ENCODE measurements at regions not wholly inside any gene's neighbourhood (a gene's known extent, or its start where the extent isn't known, plus 50 kb on each side); places are given as distances from the start of the nearest gene placed in this dataset.

DNA sequence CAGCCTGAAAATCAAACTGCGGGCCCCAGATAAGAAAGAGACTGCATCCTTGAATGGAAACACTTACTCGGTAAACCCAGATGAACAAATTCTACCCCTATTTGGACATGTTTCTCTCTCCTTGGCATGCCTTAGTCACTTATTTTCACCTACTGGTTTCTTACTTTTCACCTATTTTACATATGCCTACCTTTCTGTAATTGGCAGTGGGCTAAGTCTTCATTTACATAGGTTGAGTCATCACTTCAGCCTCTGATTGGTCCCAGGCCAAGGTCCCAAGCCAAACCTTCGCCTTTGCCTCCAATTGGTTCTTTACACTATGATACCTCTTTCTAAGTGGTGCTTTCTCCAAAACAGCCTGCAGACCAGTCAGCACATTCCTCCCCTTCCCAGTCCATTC lies 111.3 kb downstream of the DYRK2 start:
- H3K79me2 ChIP-seq (ENCODE audit: insufficient read depth) = no peaks in the 10 kb centered on the region
- WGBS (ENCODE audit: low lambda C conversion rate) = 92% methylated on average over 3 of the region's 3 CpGs
- no peaks in the 10 kb centered on the region for H3K27me3 ChIP-seq (ENCODE audit: insufficient read depth)
- H3K36me3 ChIP-seq (replicated peaks in 1 of 2; ENCODE audit: control insufficient read depth in 1 of 2, insufficient read depth in 2 of 2, low read length in 1 of 2) = no peaks in the 10 kb centered on the region
- H3K4me3 ChIP-seq (ENCODE audit: low read depth in 2 of 2, low read length in 1 of 2) = no peak overlapping the region
- peaks cover 0 to 11% of the 10 kb centered on the region in 2 experiments; a peak in 2 of 4 replicates for H3K4me1 ChIP-seq (ENCODE audit: control insufficient read depth in 1 of 2, insufficient read depth in 2 of 2, low read depth in 1 of 2, low read length in 1 of 2)
- no peaks in the 10 kb centered on the region for H3K9me3 ChIP-seq
- CTCF ChIA-PET = no interaction called here
- H3K9me2 ChIP-seq = no peaks in the 10 kb centered on the region
- no peak overlapping the region for H3K9ac ChIP-seq
- POLR2A ChIA-PET = no interaction called here
- DNase-seq = no peak
- H3K4me2 ChIP-seq = no peak overlapping the region
- no peak overlapping the region for H3K27ac ChIP-seq (ENCODE audit: low read depth in 2 of 2, low read length in 1 of 2)
- H4K20me1 ChIP-seq (ENCODE audit: insufficient read depth) = no peaks in the 10 kb centered on the region
- TF ChIP-seq NFIC (IDR thresholded peaks at IDR 0.05; ENCODE audit: borderline replicate concordance) (no peak), SMC3 (IDR thresholded peaks at IDR 0.05; ENCODE audit: low read depth, low read length) (no peak)
- no peaks in the 10 kb centered on the region for H3F3A ChIP-seq (replicated peaks; ENCODE audit: insufficient read depth)
- no peak overlapping the region for H2AFZ ChIP-seq (ENCODE audit: low read depth)

DNA sequence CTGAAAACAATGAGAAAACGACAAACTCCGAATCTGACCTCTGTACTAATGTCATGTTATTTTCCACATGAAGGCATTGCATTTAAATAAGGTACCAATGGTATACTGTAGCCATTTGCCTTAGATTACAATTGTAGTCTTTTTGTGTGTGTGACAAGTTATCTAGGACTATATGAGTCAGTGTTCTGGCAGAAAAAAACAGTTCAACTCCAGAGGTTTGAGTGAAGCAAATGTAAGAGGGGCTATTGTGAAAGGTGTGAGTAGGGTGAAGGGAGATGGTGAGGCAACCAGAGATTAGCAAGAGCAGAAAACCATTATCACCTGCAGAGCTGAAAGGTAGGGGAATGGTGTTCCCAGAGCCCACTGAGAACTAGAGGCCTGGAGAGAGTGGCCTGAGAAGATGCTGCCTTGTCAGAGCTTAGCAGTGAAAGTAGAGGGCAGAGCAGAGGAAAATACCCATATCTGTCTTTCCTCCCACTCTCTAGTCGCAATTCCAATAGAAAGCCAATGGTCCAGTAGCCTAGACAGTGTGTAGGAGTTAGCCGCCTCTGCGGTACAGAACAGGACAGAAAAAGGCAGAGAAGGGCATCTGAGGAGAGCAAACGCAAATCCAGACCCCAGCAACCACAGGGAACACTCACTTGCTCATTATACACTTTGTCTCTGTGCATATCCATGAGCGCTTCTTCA lies 112.2 kb downstream of the DYRK2 start:
- Histone ChIP-seq H3K4me3 (ENCODE audit: low read depth in 2 of 2, low read length in 1 of 2) (no peak overlapping the region), H4K20me1 (ENCODE audit: insufficient read depth) (no peaks in the 10 kb centered on the region), H3K9me2 (no peaks in the 10 kb centered on the region), H3K27me3 (ENCODE audit: insufficient read depth) (no peaks in the 10 kb centered on the region), H3K9me3 (no peaks in the 10 kb centered on the region), H3K4me2 (no peak overlapping the region), H3K79me2 (ENCODE audit: insufficient read depth) (no peaks in the 10 kb centered on the region), H3K36me3 (replicated peaks in 1 of 2; ENCODE audit: control insufficient read depth in 1 of 2, insufficient read depth in 2 of 2, low read length in 1 of 2) (no peaks in the 10 kb centered on the region), H3K4me1 (ENCODE audit: control insufficient read depth in 1 of 2, insufficient read depth in 2 of 2, low read depth in 1 of 2, low read length in 1 of 2) (peaks cover 4 to 11% of the 10 kb centered on the region in 2 experiments; a peak in 3 of 4 replicates), H2AFZ (ENCODE audit: low read depth) (no peak overlapping the region), H3K27ac (ENCODE audit: low read depth in 2 of 2, low read length in 1 of 2) (no peak overlapping the region), H3F3A (replicated peaks; ENCODE audit: insufficient read depth) (peaks cover 4% of the 10 kb centered on the region), H3K9ac (no peak overlapping the region)
- POLR2A ChIA-PET = no interaction called here
- no peak for DNase-seq
- CTCF ChIA-PET = no interaction called here
- 84% methylated on average over 7 of the region's 7 CpGs for WGBS (ENCODE audit: low lambda C conversion rate)
- no peak for TF ChIP-seq GABPA (IDR thresholded peaks at IDR 0.05; ENCODE audit: low read depth)
- TF ChIP-seq RXRA (IDR thresholded peaks at IDR 0.05; ENCODE audit: borderline replicate concordance, low read depth) = no peak
- TF ChIP-seq, protein P1, sequence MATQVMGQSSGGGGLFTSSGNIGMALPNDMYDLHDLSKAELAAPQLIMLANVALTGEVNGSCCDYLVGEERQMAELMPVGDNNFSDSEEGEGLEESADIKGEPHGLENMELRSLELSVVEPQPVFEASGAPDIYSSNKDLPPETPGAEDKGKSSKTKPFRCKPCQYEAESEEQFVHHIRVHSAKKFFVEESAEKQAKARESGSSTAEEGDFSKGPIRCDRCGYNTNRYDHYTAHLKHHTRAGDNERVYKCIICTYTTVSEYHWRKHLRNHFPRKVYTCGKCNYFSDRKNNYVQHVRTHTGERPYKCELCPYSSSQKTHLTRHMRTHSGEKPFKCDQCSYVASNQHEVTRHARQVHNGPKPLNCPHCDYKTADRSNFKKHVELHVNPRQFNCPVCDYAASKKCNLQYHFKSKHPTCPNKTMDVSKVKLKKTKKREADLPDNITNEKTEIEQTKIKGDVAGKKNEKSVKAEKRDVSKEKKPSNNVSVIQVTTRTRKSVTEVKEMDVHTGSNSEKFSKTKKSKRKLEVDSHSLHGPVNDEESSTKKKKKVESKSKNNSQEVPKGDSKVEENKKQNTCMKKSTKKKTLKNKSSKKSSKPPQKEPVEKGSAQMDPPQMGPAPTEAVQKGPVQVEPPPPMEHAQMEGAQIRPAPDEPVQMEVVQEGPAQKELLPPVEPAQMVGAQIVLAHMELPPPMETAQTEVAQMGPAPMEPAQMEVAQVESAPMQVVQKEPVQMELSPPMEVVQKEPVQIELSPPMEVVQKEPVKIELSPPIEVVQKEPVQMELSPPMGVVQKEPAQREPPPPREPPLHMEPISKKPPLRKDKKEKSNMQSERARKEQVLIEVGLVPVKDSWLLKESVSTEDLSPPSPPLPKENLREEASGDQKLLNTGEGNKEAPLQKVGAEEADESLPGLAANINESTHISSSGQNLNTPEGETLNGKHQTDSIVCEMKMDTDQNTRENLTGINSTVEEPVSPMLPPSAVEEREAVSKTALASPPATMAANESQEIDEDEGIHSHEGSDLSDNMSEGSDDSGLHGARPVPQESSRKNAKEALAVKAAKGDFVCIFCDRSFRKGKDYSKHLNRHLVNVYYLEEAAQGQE (IDR thresholded peaks at IDR 0.05; ENCODE audit: low read depth, low read length) = no peak
- TF ChIP-seq GATA2 (CRISPR knock-in tag; IDR thresholded peaks at IDR 0.05) = no peak
- TF ChIP-seq FOSL2 (IDR thresholded peaks at IDR 0.05; ENCODE audit: borderline replicate concordance, low read depth) = no peak
- no peak for TF ChIP-seq ELF1 (IDR thresholded peaks at IDR 0.05)
- no peak for TF ChIP-seq TAF1 (IDR thresholded peaks at IDR 0.05; ENCODE audit: borderline replicate concordance, low read depth, low read length)

Measured in SK-N-SH (cell line).